GM12891 (cell line): ENCODE measurements at regions not wholly inside any gene's neighbourhood (a gene's known extent, or its start where the extent isn't known, plus 50 kb on each side); places are given as distances from the start of the nearest gene placed in this dataset.

Source experiments
- DNase-seq: peaks from one replicate; pipeline ENCODE4 v3.0.0; 2011; ENCODE audit warnings: low spot score; ENCODE audit not compliant: insufficient read length
- FAIRE-seq: peaks from 2 replicates; lab custom pipeline; 2011; peaks lifted over from hg19 to GRCh38; lab: Jason Lieb, UNC
- PAX5 ChIP-seq: IDR thresholded peaks from 2 replicates; pipeline ENCODE4 v1.6.1; 2011; ENCODE audit warnings: low read length, moderate library complexity, mild to moderate bottlenecking; ENCODE audit not compliant: insufficient read depth, severe bottlenecking
- POLR2A ChIP-seq: IDR thresholded peaks from 2 replicates; pipeline ENCODE4 v1.6.1; 2011; ENCODE audit warnings: low read depth, low read length, control low read depth
- POLR2AphosphoS5 ChIP-seq: IDR thresholded peaks from 2 replicates; pipeline ENCODE4 v1.6.1; 2011; ENCODE audit warnings: low read depth, low read length, control low read depth
- POU2F2 ChIP-seq: IDR thresholded peaks from 2 replicates; pipeline ENCODE4 v1.6.1; 2011; ENCODE audit warnings: low read depth, mild to moderate bottlenecking, control low read depth, low read length, moderate library complexity
- SPI1 ChIP-seq: IDR thresholded peaks from 2 replicates; pipeline ENCODE4 v1.6.1; 2011; ENCODE audit warnings: low read depth, low read length, control low read depth
- TAF1 ChIP-seq: IDR thresholded peaks from 2 replicates; pipeline ENCODE4 v1.6.1; 2011; ENCODE audit warnings: low read depth, low read length, control low read depth

DNA sequence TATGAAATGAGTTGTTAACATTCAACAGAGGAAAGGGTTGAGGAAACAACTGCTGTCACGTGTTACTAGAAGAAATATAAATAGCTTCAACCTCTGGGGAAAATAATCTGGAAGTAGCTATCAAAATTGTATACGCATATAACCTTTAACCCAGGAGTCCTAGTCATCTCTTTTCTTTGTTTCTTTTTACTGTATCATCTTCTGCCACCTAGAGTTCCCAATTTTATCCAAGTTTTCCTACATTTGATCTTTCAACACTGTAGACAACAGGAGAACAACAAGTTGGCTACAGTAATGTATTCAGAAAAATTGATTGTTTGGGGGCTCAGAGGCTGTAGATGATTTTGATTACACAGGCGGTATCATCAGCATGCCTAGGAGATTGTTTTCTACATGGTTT is 453.7 kb downstream of the FSCB start:
- no peak for FAIRE-seq
- no peak for TF ChIP-seq PAX5
- TF ChIP-seq SPI1 = no peak
- TF ChIP-seq POLR2A = no peak
- no peak for TF ChIP-seq TAF1
- no peak for TF ChIP-seq POLR2AphosphoS5
- no peak for TF ChIP-seq POU2F2
- no peak for DNase-seq

DNA sequence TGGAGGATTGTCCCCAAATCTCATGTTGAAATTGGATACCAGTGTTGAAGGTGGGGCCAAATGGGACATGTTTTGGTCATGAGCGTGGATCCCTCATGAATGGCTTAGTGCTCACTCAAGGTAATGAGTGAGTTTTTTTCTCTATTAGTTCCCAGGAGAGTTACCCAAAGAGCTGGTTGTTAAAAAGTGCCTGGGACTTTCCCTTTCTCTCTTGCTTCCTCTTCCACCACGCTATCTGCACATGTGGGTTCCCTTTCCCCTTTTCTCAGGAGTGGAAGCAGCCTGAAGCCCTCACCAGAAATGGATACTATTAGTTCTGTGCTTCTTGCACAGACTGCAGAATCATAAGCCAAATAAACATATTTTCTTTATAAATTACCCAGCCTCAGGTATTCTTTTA is 465.4 kb downstream of the FSCB start:
- FAIRE-seq = no peak
- no peak for DNase-seq
- TF ChIP-seq POLR2A (no peak), SPI1 (no peak), POU2F2 (no peak), PAX5 (no peak), TAF1 (no peak), POLR2AphosphoS5 (no peak)

DNA sequence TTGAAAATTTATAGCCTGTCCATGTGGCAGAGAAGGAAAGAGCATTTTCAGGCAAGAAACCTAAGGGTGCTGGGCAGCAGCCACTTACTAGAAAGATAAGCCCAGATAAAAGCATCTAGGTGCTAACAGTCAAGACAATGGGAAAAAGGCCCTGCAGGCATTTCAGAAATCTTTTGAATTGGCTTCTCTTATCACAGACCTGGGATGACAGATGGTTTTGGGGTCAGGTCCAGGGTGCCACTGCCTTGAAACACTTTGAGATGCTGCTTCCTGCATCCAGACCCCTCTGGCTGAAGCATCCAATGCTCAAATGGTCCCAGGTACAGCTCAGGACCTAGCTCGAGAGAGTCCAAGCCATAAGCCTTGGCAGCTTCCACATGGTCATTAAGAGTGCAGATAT is 466.5 kb downstream of the FSCB start:
- no peak for FAIRE-seq
- TF ChIP-seq POU2F2 (no peak), TAF1 (no peak), SPI1 (no peak), POLR2AphosphoS5 (no peak)
- no peak for DNase-seq

DNA sequence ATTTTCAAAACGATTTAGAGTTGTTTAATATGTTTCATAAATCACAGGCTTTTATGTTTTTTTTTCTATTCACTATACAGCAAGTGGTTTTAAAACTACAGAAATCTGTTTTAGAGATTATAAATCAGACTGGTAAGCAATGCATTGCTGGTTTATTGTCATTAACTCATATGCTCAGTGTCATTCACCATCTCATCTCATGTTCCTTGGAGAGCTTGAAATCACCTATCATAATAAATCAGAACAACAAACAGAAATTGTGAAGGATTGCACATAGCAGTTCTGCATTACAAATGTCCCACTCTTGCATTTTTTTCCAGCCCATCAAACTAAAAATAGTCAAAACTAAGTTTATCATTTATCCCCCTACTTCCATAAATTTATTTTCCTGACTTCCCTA is 470.8 kb downstream of the FSCB start:
- TF ChIP-seq POLR2A (no peak), PAX5 (no peak), POLR2AphosphoS5 (no peak), POU2F2 (no peak), TAF1 (no peak)
- DNase-seq (no peak), FAIRE-seq (no peak)

DNA sequence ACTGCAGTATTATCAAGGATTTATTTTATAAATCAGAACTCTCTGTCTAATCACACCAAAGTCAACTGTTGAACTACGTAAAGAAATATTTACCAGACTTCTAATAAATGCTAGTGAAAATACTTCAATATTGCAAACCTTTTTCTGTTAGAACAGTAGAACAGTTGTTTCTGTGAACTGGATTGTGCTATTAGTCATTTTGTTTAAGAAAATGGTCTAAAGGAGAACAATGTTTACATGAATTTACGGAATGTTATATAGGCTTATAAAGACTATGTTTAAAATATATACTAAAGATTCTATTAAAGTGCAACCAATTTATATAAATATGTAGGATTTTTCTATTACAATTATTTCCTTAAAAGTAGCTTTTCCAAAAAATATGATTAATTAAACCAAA is 471.4 kb downstream of the FSCB start:
- TF ChIP-seq TAF1 (no peak), POLR2A (no peak), PAX5 (no peak), SPI1 (no peak), POLR2AphosphoS5 (no peak), POU2F2 (no peak)
- no peak for FAIRE-seq
- no peak for DNase-seq

DNA sequence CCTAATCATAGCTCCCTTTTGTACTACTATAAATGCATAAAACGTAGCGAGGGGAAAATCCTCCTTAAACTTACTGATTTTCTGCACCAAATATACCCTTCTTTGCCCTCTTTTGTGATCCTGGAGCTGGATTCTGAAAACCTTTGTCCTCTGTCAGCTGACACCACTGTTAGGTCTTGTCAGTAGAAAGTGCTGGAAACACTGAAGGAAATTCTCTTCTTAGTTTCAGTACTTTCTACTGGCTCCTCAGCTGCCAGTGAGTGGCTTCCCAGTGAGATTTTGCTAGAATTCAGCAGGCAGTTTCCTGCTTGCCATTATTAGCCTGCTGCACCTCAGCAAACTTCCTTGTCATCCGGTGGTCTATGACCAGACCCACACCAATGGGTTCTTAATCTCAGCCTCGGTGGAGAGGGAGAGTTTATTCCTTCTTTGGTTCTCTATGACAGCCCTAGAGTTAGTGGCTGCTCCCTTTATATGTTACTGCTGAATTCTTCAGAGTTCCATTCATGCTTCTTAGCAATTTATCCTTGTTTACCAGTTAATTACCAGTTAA is 476.2 kb downstream of the FSCB start:
- TF ChIP-seq PAX5 = no peak
- DNase-seq = no peak
- FAIRE-seq = no peak

DNA sequence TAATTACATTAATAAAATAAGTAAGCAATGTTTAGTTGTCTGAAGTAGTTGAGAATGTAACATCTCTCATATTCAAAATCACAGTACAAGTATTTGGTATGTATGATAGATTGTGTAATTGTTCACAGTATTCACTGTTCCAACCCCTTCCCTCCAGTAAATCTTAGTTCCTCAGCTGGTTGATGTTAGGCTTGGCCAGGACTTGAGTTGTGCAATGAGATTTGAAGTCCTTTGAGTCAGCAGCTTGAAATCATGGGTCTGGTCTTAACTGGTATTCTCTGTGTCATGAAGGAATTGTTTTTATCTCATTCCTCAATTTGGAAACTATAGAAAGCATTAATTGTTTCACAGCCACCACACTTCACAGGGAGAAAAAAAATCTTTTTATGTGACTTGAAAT is 477.1 kb downstream of the FSCB start:
- no peak for FAIRE-seq
- no peak for DNase-seq
- no peak for TF ChIP-seq POLR2AphosphoS5
- TF ChIP-seq TAF1 = no peak
- TF ChIP-seq POU2F2 = no peak
- no peak for TF ChIP-seq SPI1
- no peak for TF ChIP-seq PAX5
- no peak for TF ChIP-seq POLR2A

DNA sequence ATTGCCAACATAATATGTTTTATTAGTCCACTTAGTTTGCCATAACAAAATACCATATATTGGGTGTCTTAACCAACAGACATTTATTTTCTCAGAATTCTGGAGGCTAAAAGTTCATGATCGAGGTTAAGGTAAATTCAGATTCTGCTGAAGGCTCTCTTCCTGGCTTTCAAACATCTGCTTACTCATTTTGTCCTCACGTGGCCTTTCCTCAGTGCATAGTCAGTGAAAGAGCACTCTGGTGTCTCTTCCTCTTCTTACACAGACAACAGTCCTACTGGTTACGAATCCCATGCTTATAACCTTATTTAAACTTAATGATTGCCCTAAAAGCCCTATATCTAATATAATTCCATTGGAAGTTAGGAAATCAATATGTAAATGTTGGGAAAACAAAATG is 479.7 kb downstream of the FSCB start:
- DNase-seq (no peak), FAIRE-seq (no peak)
- TF ChIP-seq TAF1 = no peak
- TF ChIP-seq POLR2A = no peak
- TF ChIP-seq SPI1 = no peak
- TF ChIP-seq PAX5 = no peak
- no peak for TF ChIP-seq POLR2AphosphoS5

DNA sequence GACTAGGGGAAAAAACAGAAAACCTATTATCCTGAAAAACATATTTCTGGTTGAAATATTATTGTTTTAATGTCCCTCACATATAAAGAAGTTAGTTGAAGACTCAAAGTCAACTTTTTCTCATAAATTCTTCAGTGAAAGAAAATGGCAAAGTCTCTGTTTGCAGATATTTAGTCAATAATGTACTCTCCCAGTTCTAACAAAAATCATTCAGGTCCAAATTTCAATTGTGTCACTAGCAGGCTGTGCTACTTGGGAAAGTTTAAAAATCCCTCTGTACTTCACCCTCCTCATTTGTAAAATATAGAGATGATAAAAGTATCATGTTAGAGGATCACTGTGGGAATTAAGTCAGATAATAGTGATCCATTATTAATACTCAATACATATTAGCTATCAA is 496.5 kb downstream of the FSCB start:
- no peak for FAIRE-seq
- TF ChIP-seq PAX5 (no peak), POLR2AphosphoS5 (no peak), POU2F2 (no peak), POLR2A (no peak), TAF1 (no peak), SPI1 (no peak)
- no peak for DNase-seq

DNA sequence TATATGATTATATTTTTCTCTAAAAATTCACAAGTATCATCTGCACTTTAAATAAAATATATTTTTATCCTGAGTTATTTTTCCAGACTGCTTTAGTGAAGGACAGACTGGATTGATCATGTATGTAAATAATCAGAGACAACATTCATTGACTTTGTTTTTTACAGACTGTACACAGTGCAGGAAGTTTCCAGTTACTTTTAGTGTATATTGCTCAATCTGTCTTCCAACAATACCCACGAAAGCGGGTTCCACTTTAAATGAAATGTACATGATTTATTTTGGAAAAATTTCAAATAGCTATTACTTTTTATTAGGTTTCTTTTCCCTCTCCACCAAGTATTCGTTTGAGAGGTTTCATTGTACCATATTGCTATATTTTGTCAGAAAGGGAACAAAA is 497.0 kb downstream of the FSCB start:
- no peak for FAIRE-seq
- DNase-seq = no peak
- TF ChIP-seq TAF1 (no peak), POLR2AphosphoS5 (no peak), POLR2A (no peak), POU2F2 (no peak), SPI1 (no peak), PAX5 (no peak)

DNA sequence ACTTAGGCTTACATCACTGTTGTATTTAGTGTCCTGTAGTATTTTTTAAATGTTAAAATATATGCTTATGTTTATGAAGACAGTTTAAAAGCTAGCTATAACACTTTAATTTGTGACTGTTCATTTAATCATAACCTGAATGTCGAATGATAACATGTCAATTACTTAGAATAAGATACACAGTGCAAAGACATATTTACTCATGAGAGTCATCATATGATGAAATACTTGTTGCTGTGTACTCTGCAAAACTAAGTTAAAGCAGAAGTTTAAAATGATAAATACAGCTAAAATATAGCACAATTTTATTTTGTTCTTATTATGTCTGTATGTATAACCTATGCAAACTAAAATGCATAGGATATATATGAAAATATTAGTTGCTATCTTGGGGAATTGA is 497.4 kb downstream of the FSCB start:
- TF ChIP-seq POU2F2 (no peak), PAX5 (no peak), POLR2A (no peak), POLR2AphosphoS5 (no peak), SPI1 (no peak), TAF1 (no peak)
- DNase-seq (no peak), FAIRE-seq (no peak)
